K562 (cell line): ENCODE measurements at regions not wholly inside any gene's neighbourhood (a gene's known extent, or its start where the extent isn't known, plus 50 kb on each side); places are given as distances from the start of the nearest gene placed in this dataset.

ENCODE experiments used
- CREB1 ChIP-seq, 2 experiments: sonication (generic) in 1 of 2; formaldehyde crosslinking in 1 of 2; IDR thresholded peaks; 2 replicates each; pipeline versions ENCODE4 v1.6.1 to v1.8.0; 2012 to 2022; ENCODE audit warnings: inconsistent platforms in 1 of 2, mild to moderate bottlenecking in 1 of 2, missing genetic modification reagents in 1 of 2, moderate library complexity in 1 of 2
- EP300 ChIP-seq: IDR thresholded peaks from 2 replicates; pipeline ENCODE4 v1.6.1; 2012; ENCODE audit warnings: low read length, improper control_type of control experiment
- ETV5 ChIP-seq: sonication (generic); formaldehyde crosslinking; IDR thresholded peaks from 2 replicates; pipeline ENCODE4 v1.4.0; 2020; ENCODE audit warnings: low read depth, mild to moderate bottlenecking, missing genetic modification reagents
- JUN ChIP-seq, 2 experiments: sonication (generic) in 1 of 2; formaldehyde crosslinking in 1 of 2; IDR thresholded peaks; 2 replicates each; pipeline versions ENCODE4 v1.6.1 to v1.8.0; 2012 to 2022; ENCODE audit warnings: borderline replicate concordance in 2 of 2, mild to moderate bottlenecking in 2 of 2, improper control_type of control experiment in 1 of 2, low read depth in 1 of 2, low read length in 1 of 2, missing genetic modification reagents in 1 of 2
- NCOA1 ChIP-seq: fragments of 450-650 bp; IDR thresholded peaks from 2 replicates; pipeline ENCODE4 v1.6.1; 2016; ENCODE audit warnings: low read depth
- RUNX1 ChIP-seq: sonication (generic); IDR thresholded peaks from 2 replicates; pipeline ENCODE4 v1.6.1; 2016; ENCODE audit warnings: antibody characterized with exemption, low read depth
- STAT5B ChIP-seq: fragments of 250-450 bp; sonication (Bioruptor Pico); IDR thresholded peaks from 2 replicates; pipeline ENCODE4 v1.8.0; 2021; ENCODE audit warnings: mild to moderate bottlenecking, inconsistent platforms
- TCF15 ChIP-seq: fragments of 250-450 bp; sonication (Bioruptor Pico); IDR thresholded peaks from 2 replicates; pipeline ENCODE4 v1.8.0; 2022; ENCODE audit warnings: moderate library complexity, mild to moderate bottlenecking, inconsistent platforms
- TFAP4 ChIP-seq: sonication (generic); formaldehyde crosslinking; IDR thresholded peaks from 2 replicates; pipeline ENCODE4 v1.8.0; 2022; ENCODE audit warnings: missing genetic modification reagents, mild to moderate bottlenecking, moderate library complexity, borderline replicate concordance
- TOE1 ChIP-seq, 2 experiments: fragments of 450-650 bp in 1 of 2; sonication (generic) in 1 of 2; formaldehyde crosslinking in 1 of 2; IDR thresholded peaks; 2 replicates each; pipeline versions ENCODE4 v1.7.1 to v1.8.0; 2016 to 2022; ENCODE audit warnings: borderline replicate concordance in 2 of 2, mild to moderate bottlenecking in 2 of 2, antibody characterized with exemption in 1 of 2, inconsistent platforms in 1 of 2, low read depth in 1 of 2, missing genetic modification reagents in 1 of 2, moderate library complexity in 1 of 2
- ZBTB11 ChIP-seq, 3 experiments: fragments of 200-800 bp in 1 of 3; fragments of 250-450 bp in 1 of 3; fragments of 450-650 bp in 1 of 3; sonication (Bioruptor Pico) in 1 of 3; sonication (Bioruptor generic) in 1 of 3; formaldehyde crosslinking in 1 of 3; IDR thresholded peaks; 2 replicates each; pipeline versions ENCODE4 v1.6.1 to v1.8.0; 2016 to 2022; ENCODE audit warnings: mild to moderate bottlenecking in 2 of 3, missing genetic modification characterization in 2 of 3, missing compliant biosample characterization in 1 of 3, moderate library complexity in 1 of 3
- ZNF165 ChIP-seq: fragments of 250-450 bp; sonication (Bioruptor Pico); IDR thresholded peaks from 2 replicates; pipeline ENCODE4 v1.4.0; 2020; ENCODE audit warnings: borderline replicate concordance
- TF ChIP-seq, protein P1 (sequence below): fragments of 450-650 bp; IDR thresholded peaks from 2 replicates; pipeline ENCODE4 v1.7.1; 2018; ENCODE audit warnings: mild to moderate bottlenecking, low read depth; ENCODE audit not compliant: partially characterized antibody

DNA sequence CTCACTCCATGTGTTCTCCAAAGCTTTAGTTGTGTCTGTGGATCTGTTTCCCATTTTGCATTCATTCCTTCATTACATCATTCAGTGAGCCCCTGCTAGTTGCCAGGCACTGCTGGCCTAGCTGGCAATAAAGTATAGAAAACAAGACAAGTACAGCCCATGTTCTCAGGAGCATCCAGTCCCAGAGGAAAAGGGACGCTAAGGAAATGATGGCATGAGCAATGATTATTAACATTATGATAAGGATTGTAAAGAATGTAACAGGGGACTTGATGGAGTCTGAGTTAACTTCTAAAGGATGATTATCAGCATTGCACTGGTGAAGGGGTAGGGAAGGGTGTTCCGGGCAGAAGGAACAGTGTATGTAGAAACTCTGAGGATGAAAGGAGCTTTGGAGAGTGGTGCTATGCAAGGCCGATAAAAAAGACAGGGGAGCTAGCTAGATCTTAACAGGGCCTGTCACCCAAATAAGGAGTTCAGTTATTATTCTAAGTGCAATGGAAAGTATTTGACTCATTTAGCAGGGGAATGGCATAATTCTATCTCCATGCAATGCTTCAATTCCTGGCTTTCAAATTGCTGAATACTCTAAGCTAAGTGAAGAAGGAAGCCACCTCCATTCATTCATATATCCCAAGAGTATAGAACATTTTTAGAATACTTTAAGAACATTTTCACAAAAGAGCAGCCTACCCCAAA is 258.2 kb upstream of the STT3B start (continued):
- TF ChIP-seq ZBTB11 (CRISPR knock-in tag; IDR thresholded peaks at IDR 0.05) (no peak), TOE1 (IDR thresholded peaks at IDR 0.05; ENCODE audit: borderline replicate concordance) (no peak), TOE1 (CRISPR knock-in tag; IDR thresholded peaks at IDR 0.05; ENCODE audit: borderline replicate concordance, low read depth) (no peak), TFAP4 (CRISPR knock-in tag) (no peak), ZNF165 (CRISPR knock-in tag) (no peak), EP300 (no peak), JUN (IDR thresholded peaks at IDR 0.05; ENCODE audit: borderline replicate concordance, low read depth, low read length) (no peak), JUN (CRISPR knock-in tag; IDR thresholded peaks at IDR 0.05; ENCODE audit: borderline replicate concordance) (no peak), TCF15 (no peak), RUNX1 (no peak), CREB1 (IDR thresholded peaks at IDR 0.05) (no peak), CREB1 (CRISPR knock-in tag; IDR thresholded peaks at IDR 0.05) (no peak), STAT5B (CRISPR knock-in tag) (no peak), NCOA1 (no peak), ETV5 (no peak)
- TF ChIP-seq, protein P1, sequence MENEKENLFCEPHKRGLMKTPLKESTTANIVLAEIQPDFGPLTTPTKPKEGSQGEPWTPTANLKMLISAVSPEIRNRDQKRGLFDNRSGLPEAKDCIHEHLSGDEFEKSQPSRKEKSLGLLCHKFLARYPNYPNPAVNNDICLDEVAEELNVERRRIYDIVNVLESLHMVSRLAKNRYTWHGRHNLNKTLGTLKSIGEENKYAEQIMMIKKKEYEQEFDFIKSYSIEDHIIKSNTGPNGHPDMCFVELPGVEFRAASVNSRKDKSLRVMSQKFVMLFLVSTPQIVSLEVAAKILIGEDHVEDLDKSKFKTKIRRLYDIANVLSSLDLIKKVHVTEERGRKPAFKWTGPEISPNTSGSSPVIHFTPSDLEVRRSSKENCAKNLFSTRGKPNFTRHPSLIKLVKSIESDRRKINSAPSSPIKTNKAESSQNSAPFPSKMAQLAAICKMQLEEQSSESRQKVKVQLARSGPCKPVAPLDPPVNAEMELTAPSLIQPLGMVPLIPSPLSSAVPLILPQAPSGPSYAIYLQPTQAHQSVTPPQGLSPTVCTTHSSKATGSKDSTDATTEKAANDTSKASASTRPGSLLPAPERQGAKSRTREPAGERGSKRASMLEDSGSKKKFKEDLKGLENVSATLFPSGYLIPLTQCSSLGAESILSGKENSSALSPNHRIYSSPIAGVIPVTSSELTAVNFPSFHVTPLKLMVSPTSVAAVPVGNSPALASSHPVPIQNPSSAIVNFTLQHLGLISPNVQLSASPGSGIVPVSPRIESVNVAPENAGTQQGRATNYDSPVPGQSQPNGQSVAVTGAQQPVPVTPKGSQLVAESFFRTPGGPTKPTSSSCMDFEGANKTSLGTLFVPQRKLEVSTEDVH, result no peak
